ENCODE measurements at regions not wholly inside any gene's neighbourhood (a gene's known extent, or its start where the extent isn't known, plus 50 kb on each side); places are given as distances from the start of the nearest gene placed in this dataset.

GRCh38 chr2:106041150-106041549, 153.0 kb downstream of the UXS1 start:
- TF ChIP-seq CTCF (IDR thresholded peaks at IDR 0.05) (no peak), POLR2A (IDR thresholded peaks at IDR 0.05) (no peak)
